ENCODE measurements at regions not wholly inside any gene's neighbourhood (a gene's known extent, or its start where the extent isn't known, plus 50 kb on each side); places are given as distances from the start of the nearest gene placed in this dataset.

- DNase-seq (no peak), ATAC-seq (ENCODE audit: poor library complexity) (no peak)
- intact Hi-C loops (cut with DNase I), result no loop called here
Measured at GRCh38 chr14:95395098-95395737, 75.5 kb upstream of the CLMN start.

DNA sequence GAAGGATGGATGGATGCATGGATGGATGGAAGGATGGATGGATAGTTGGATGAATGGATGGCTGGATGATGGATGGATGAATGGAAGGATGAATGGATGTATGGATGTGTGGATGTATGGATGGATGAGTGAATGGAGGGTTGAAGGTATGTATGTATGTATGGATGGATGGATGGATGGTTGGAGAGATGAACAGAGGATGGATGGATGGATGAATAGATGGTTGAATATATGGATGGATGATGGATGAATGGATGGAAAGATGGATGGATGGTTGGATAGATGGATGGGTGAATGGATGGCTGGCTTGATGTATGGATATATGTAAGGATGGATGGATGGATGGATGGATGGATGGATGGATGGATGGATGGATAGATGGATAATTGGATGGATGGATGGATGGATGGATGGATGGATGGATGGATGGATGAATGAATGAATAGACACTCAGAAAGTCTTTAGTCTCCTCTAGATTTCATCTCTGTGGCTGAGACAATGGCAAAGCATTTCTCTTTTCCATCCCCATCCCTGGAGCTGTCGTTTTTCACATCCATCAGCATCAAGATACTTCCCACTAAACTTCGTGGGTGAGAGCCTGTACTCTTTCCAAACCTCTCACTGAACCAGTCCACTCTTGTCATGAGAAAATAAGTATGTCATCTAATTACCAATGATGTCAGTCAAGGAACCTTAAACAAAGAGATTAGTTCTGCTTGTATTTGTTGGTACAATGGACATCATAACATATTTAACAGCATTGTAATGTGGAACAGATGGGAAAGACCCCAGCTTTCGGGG, 74.8 kb upstream of the CLMN start:
- ATAC-seq (ENCODE audit: poor library complexity) (no peak), DNase-seq (no peak)
- intact Hi-C loops (cut with DNase I), result no loop called here

DNA sequence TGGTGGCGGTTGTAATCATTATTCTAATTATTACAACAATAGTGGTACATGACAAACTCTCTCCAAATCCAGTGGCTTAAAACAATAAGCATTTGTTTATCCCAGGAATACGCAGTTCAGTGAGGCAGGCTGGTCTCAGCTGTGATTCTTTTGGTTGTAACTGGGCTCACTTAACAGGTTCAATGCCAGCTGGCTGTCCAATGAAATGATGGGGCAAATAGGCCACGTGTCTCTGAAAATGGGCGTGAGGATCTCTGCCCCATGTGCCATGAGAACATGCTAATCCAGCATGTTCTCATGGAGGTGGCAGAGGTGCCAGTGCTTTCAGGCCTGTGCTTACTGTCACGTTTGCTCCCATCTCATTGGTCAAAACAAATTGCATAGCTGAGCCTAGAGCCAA, 73.1 kb upstream of the CLMN start:
- intact Hi-C loops (cut with DNase I), result no loop called here
- DNase-seq, result no peak
- no peak for ATAC-seq (ENCODE audit: poor library complexity)

DNA sequence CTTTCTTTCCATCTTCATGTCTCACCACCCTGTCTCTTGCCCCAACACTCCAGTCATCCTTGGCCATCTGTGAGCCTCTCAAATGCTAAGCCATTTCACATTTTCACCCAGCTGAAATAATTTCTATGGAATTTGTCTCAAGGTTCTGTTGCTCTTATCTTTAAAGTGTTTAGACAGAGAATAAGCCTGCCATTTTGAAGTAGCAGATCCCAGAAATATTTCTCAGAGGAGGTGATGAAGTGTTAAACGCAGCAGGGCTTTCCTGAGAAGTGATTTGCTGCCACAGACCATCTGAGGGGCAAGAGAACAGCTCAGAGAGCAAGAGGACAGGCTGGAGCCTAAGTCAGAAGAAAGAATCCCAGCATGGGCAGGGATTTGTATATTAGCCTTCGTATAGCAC, 71.6 kb upstream of the CLMN start:
- DNase-seq (no peak), ATAC-seq (ENCODE audit: poor library complexity) (no peak)
- intact Hi-C loops (cut with DNase I), result no loop called here

DNA sequence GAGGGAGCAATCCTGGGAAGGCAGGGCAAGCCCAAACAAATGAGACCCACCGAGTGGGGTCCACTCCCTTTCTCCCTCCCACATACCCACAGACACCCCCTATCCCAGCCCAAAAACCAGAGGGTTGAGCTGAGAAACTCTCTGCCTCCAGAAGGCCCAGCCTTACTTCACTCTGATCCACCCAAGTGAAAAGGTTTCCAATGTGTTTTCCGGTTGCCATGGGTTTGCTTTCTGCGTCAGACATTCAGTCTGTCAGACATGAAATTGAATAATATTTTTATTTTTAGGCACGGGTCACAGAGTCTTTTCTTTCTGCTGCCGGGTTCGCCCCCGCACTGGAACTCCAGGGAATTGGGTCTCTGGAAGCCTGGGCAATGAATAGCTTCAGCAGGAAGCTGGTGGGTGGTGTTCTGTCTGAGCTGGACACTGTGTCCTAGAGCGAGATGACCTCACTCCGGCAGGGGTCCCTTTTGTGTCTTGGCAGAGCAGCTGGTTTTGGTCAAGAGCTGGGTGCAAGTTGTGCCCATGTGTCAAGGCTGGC, 69.8 kb upstream of the CLMN start:
- intact Hi-C loops (cut with DNase I), result no loop called here
- DNase-seq (peak; percentile 86), ATAC-seq (ENCODE audit: poor library complexity) (peak; percentile 96)

DNA sequence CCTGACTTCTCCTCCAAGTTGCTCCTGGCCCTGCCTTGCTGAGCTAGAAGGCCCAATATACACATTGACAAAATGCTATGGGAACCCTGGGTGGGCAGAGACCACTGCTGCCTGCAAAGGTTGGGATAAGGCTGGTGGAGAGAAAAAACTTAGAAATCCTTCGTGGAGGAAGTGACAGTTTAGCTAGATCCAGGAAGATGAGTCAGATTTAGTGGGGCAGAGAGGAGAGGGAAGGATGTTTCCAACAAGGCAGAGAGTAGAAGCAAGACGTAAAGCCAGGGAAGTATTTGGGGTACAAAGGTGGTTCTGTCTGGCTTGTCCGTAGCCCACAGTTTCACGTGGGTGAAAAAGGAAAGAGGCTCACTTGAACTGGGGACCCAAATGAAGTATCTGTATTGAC, 69.0 kb upstream of the CLMN start:
- no peak for DNase-seq
- intact Hi-C loops (cut with DNase I), result no loop called here
- ATAC-seq (ENCODE audit: poor library complexity), result no peak

DNA sequence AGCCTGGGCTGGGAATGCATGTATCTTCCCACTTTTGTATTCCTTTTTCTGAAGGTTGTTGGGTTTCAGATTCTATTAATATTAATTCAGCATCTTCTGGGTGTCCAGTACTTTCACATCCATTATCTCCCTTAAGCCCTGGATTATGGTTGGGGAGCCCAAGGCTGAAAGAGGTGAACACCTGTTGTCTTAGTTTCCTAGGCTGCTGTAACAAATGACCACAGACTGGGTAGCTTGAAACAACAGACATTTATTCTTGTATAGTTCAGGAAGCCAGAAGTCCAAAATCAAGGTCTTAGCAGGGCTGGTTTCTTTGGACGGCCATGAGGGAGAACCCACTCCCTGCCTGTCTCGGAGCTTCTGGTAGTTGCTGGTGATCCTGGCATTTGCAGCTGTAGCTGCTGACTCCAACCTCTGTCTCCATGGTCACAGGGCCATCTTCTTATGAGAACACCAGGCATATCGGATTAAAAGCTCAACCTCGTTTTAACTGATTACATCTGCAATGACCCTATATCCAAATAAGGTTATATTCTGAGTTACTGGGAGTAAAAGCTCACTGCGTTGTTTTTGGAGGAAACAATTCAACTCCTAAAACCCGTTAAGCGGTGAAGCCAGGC, 68.2 kb upstream of the CLMN start:
- no peak for ATAC-seq (ENCODE audit: poor library complexity)
- DNase-seq, result no peak
- intact Hi-C loops (cut with DNase I), result no loop called here

DNA sequence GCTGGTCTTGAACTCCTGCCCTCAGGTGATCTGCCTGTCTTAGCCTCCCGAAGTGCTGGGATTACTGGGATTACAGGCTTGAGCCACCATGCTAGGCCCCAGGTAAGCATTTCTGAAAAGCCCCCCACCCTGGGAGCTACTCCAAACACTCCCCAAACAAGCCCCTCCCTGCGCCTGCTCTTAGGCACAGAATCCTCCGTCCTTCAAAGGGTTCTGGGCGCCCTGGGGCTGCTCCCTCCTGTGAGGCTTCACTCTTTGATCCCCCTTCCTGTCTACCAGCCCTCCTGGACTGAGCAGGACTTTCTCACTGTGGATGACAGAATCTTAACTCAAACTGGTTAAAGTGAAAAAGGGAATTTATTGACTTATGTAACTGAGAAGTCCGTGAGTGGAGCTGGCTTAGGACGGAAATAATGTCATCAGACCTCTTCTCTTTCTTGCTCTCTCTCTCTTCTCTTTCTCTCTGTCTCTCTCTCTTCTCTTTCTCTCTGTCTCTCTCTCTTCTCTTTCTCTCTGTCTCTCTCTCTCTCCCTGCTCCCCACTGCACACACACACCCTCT, 66.9 kb upstream of the CLMN start:
- ATAC-seq (ENCODE audit: poor library complexity) (no peak), DNase-seq (no peak)
- intact Hi-C loops (cut with DNase I), result no loop called here

DNA sequence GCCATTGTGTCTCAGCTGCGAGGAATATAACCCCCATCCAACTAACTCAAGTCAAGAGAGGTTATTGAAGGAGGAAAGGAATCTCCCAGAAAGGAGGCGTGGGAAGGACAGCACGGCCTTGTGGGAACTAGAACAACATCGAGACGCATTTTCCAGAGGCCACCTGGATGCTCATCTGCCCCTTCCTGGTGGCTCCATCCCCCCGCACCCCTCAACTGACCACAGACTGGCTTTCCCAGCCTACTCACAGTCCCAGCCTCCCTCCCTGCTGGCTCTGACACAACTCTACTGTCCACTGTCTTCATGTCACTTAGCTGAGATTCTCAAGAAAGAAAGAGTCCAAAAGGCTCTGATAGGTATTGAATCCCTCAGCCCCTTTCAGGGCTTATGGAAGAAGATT, 66.0 kb upstream of the CLMN start:
- ATAC-seq (ENCODE audit: poor library complexity), result no peak
- no peak for DNase-seq

GRCh38 chr14:95382747-95383146, 63.0 kb upstream of the CLMN start:
- intact Hi-C loops (cut with DNase I), result no loop called here
- DNase-seq, result no peak
- no peak for ATAC-seq (ENCODE audit: poor library complexity)

More for the DNA sequence above, 66.0 kb upstream of the CLMN start:
- intact Hi-C loops (cut with DNase I), result no loop called here

GRCh38 chr14:95381726-95382125, 62.0 kb upstream of the CLMN start:
- intact Hi-C loops (cut with DNase I), result no loop called here
- no peak for DNase-seq
- no peak for ATAC-seq (ENCODE audit: poor library complexity)

- intact Hi-C loops (cut with DNase I), result no loop called here
- no peak for DNase-seq
- ATAC-seq (ENCODE audit: poor library complexity), result no peak
Measured at GRCh38 chr14:95380350-95381042, 60.8 kb upstream of the CLMN start.

DNA sequence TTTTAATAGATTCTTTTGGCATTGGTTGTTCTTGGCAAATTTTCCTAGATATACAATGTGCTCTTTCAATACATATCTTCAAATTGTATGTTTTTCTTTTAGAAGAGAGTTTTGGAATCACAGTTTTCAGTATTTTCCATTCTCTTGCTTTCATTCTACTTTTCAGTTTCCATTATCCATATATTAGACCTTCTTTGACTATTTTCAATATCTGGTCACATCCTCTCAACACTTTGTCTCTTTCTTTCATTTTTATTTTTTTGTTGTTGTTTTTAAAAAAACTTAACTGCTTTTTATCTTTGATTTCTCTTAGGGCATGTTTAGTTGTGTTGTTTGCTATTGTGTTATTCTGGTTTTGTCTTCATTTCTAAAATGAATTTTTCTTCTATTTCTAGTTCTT, 59.9 kb upstream of the CLMN start:
- DNase-seq, result no peak
- ATAC-seq (ENCODE audit: poor library complexity), result no peak
- intact Hi-C loops (cut with DNase I), result no loop called here

GRCh38 chr14:95375539-95376109, 55.9 kb upstream of the CLMN start:
- DNase-seq (no peak), ATAC-seq (ENCODE audit: poor library complexity) (no peak)
- intact Hi-C loops (cut with DNase I), result no loop called here

DNA sequence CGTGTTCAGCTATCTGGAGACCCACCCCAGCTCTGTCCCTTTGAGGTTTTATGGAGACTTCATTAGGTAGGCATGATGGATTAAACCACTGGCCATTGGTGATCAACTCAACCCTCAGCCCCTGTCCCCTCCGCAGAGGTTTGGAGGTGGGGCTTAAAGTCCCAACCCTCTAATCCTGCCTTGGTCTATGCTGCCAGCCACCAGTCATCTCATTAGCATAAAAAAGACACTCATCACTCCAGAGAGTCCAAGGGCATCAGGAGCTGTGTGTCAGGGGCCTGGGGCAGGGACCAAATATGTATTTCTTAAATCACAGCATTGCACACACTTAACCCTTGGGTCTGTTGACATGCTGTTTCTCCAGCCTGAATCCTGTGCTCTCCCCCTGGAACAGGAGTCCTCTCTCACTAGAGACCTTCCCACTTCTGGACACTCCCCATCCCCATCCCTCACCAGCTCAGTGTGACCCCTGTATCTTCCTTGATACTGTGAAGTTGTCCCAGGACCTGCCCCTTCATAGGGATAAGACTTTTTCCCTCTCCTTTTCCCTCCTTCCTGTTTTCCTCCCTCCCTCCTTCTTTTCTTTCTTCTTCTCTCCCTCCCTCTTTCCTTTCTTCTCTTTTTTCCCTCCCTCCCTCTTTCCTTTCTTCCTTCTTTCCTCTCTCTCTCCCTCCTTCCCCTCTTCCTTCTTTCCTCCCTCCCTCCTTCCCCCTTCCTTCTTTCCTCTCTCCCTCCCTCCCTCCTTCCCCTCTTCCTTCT, 54.7 kb upstream of the CLMN start:
- intact Hi-C loops (cut with DNase I), result no loop called here
- no peak for DNase-seq
- no peak for ATAC-seq (ENCODE audit: poor library complexity)

DNA sequence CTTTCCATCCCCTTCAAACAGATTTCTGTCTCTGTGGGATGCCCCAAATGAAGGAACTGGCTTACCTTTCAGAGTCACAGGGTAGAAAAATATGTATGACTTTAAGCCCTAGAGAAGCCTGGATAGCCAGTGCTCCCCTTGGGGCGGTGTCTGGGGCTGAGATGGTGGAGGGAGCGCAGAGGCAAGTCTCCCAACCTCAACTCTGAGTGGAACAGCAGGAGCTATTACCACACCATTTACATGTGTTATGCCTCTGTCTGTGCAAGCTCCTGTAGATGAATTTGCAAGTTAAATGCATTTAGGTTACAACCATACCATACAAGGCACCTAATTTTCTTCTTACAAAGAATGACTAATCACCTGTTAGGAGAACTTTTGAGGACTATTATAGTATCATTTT, 50.4 kb upstream of the CLMN start:
- ATAC-seq (ENCODE audit: poor library complexity), result no peak
- intact Hi-C loops (cut with DNase I), result no loop called here
- DNase-seq, result no peak

Measured in Right ventricle myocardium superior (tissue), 1 donor.